HFF-Myc (cell line): ENCODE measurements at regions not wholly inside any gene's neighbourhood (a gene's known extent, or its start where the extent isn't known, plus 50 kb on each side); places are given as distances from the start of the nearest gene placed in this dataset.

Experiments used
- DNase-seq: peaks from one replicate; pipeline ENCODE4 v3.0.0-alpha.2; 2011; ENCODE audit warnings: low read depth; ENCODE audit errors: extremely low read depth
- H3K4me3 ChIP-seq: replicated peaks from 2 replicates; pipeline ENCODE4 v1.5.1; 2011; ENCODE audit warnings: low read depth, mild to moderate bottlenecking, control low read depth, low read length
- CTCF ChIP-seq: IDR thresholded peaks from 2 replicates; pipeline ENCODE4 v1.5.1; 2012; ENCODE audit warnings: mild to moderate bottlenecking, low read depth, low read length, control low read depth; ENCODE audit errors: missing control alignments

GRCh38 chr17:51442088-51442865, 181.9 kb downstream of the UTP18 start:
- no peak for TF ChIP-seq CTCF
- no peak overlapping the region for H3K4me3 ChIP-seq
- DNase-seq, result no peak

- TF ChIP-seq CTCF, result no peak
- no peak for DNase-seq
These were observed 183.3 kb downstream of the UTP18 start for GRCh38 chr17:51443646-51444045.

GRCh38 chr17:51445946-51446345, 185.6 kb downstream of the UTP18 start:
- no peak for TF ChIP-seq CTCF
- H3K4me3 ChIP-seq, result no peak overlapping the region
- DNase-seq, result no peak

More at GRCh38 chr17:51443646-51444045, 183.3 kb downstream of the UTP18 start:
- H3K4me3 ChIP-seq, result no peak overlapping the region

GRCh38 chr17:51454456-51454978, 194.2 kb downstream of the UTP18 start:
- no peak overlapping the region for H3K4me3 ChIP-seq
- no peak for DNase-seq
- no peak for TF ChIP-seq CTCF

GRCh38 chr17:51455211-51455610, 194.9 kb downstream of the UTP18 start:
- no peak for DNase-seq
- TF ChIP-seq CTCF, result no peak
- H3K4me3 ChIP-seq, result no peak overlapping the region

- no peak overlapping the region for H3K4me3 ChIP-seq
- no peak for DNase-seq
- TF ChIP-seq CTCF, result no peak
These were observed 195.6 kb downstream of the UTP18 start for GRCh38 chr17:51455931-51456330.
